COLO829 (cell line): ENCODE measurements at regions not wholly inside any gene's neighbourhood (a gene's known extent, or its start where the extent isn't known, plus 50 kb on each side); places are given as distances from the start of the nearest gene placed in this dataset.

Experiments used
- DNase-seq: peaks from one replicate; pipeline ENCODE4 v3.0.0; 2012; ENCODE audit warnings: low spot score

DNA sequence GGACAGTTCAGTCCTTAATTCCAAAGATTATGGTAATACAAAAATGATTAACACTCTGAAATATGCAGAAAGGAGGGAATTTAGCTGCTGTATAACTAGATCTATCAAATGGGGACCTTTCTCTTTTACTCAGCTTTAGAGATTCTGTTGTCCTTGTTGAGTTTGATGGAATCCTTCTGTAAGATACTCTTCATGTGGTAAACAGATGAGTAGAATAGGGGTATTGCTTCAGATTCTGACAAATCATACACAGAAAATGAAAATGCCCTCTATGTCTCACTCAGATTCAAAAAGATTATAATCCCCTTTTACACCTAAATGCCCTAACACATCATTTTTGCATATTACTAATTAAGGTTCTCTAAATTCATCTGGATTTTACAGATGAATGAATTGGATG, 50.7 kb downstream of the ARHGAP35 start:
- no peak for DNase-seq

- no peak for DNase-seq
These were observed 52.5 kb downstream of the ARHGAP35 start for GRCh38 chr19:46913198-46913851.

- peak; percentile 60 for DNase-seq
These were observed 53.1 kb downstream of the ARHGAP35 start for GRCh38 chr19:46913852-46914430.

GRCh38 chr19:46915386-46915785, 54.6 kb downstream of the ARHGAP35 start:
- DNase-seq, result no peak

- no peak for DNase-seq
These were observed 56.2 kb downstream of the ARHGAP35 start for GRCh38 chr19:46917002-46917401.

DNA sequence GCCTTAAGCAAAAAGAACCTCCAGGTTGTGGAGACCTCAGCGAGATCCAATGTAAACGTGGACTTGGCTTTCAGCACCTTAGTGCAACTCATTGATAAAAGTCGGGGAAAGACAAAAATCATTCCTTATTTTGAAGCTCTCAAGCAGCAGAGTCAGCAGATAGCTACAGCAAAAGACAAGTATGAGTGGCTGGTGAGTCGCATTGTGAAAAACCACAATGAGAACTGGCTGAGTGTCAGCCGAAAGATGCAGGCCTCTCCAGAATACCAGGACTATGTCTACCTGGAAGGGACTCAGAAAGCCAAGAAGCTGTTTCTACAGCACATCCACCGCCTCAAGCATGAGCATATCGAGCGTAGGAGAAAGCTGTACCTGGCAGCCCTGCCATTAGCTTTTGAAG, 58.5 kb downstream of the ARHGAP35 start:
- no peak for DNase-seq

GRCh38 chr19:46920362-46920761, 59.6 kb downstream of the ARHGAP35 start:
- no peak for DNase-seq

DNA sequence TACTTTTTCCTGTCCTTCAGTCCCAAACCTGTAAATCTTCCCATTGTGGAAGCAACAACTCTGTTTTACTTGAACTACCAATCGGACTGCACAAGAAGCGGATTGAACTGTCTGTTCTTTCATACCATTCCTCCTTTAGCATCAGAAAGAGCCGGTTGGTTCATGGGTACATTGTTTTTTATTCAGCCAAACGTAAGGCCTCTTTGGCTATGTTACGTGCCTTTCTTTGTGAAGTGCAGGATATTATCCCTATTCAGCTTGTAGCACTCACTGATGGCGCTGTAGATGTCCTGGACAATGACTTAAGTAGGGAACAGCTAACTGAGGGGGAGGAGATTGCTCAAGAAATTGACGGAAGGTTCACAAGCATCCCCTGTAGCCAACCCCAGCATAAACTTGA, 60.3 kb downstream of the ARHGAP35 start:
- DNase-seq, result no peak

DNA sequence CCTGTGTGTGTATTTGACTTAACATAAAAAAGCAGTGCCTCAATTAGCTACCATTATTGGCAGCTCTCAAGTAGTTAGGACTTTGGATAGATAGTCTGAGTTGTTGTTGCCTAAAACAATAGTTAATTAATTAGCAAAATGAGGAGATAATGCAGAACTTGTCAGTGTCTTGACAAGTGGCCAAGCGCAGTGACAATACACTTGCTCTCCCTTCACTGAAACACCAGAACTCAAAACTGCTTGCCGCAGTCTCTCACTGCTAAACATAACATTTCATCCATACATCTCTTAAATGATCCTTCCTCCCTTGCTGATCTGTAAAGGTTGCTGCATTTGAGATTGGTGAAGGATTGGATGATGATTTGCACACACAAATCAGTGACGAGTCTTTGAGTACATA, 61.7 kb downstream of the ARHGAP35 start:
- DNase-seq, result no peak

- no peak for DNase-seq
These were observed 64.2 kb downstream of the ARHGAP35 start for GRCh38 chr19:46924874-46925547.

DNA sequence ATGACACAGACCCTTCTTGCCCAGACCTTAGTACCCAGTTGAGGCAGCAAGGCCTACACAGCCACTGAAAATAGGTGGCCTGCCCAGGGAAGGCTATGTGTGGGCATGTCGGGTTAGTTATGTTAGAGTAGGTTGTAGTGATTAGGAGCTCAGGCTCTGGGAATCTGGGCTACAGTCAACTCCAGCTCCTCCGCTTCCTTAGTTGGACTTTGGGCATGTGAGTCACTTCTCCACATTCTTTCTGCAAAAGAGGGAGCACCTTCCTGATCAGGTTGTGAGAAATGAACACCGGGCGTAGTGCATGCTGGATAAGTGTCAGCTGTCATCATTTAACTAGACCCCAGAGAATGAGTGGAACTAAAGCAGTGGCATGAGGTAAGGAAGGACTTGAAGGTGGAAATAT, 64.8 kb downstream of the ARHGAP35 start:
- DNase-seq, result no peak

DNA sequence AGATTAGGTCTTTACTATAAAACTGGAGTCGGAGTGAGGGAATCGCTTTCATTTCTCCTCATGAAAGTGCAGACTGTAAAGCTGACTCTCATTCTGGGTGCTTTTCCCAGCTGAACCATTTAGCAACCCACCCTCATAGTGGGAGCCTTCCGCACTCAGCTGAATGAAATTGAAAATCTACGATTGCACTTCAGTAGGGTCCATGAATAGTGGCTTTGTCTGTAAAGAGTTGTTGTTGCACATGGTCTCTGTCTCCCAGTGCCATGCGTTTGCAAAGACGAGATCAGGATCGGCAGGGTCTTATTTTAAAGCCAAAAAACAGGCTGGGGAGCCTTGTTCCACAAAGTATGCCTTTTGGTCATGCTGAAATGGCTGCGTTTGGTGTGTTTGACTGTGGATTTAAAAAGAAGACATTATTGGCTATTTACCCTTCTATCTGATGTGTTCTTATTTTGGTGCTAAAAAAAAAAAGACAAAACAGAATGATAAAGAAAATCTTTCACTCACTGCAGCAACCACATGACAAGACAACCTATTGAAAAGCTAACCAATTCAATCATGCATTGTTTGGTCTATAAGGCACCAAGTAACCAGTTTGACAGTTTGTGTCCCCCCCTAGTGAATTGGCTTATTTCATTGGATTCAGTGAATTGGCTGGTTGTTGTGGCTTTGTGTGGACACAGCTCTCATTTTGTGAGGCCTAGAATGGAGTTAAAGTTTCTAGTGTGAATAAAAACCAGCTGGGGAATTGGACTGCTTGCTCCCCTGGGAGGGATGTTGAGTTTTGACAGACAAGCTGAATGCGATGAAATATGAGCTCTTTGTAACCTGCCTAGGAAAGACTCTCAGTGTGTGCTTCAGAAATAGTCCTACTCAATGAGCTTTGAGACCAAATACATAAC, 65.6 kb downstream of the ARHGAP35 start:
- DNase-seq, result peak; percentile 79

- no peak for DNase-seq
These were observed 66.3 kb downstream of the ARHGAP35 start for GRCh38 chr19:46927106-46927505.

DNA sequence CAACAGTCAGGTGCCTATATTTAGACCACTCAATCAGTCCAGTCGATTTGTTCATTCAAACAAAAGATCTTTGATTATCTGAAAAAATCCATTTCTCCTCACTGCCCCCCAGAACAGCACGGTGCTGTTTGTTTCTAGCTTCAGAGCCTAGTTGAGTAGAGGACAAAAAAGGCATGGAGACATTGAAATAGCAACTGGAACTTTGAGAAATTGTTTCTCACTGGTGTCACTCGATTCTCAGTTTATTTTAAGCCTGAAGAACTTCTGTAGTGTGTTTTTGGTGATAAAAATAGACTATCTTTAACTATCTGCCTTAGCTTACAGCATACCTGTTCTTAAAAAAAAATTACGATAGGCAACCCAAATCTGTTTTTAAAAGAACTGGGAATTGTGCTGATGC, 67.1 kb downstream of the ARHGAP35 start:
- DNase-seq, result no peak

DNA sequence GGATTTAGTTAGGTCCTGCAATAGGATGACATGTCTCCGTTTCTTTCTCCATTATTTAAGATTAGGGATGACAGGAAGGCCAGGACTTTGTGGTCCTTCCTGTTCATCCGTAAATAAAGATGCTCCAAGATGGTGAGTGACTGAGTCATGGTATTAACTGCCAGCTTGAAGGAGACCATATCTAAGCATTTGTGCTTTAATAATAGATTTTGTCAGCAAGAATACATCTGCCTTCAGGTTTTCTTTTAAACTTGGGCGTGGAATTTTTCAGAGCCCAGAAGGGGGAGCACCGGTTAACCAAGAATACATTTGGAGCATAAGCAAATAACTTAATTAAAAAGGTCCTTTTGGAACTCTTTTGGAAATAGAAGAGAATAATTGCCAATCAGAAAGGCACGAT, 68.2 kb downstream of the ARHGAP35 start:
- DNase-seq, result no peak

GRCh38 chr19:46931202-46931601, 70.4 kb downstream of the ARHGAP35 start:
- no peak for DNase-seq

GRCh38 chr19:46932346-46932745, 71.5 kb downstream of the ARHGAP35 start:
- DNase-seq, result no peak

DNA sequence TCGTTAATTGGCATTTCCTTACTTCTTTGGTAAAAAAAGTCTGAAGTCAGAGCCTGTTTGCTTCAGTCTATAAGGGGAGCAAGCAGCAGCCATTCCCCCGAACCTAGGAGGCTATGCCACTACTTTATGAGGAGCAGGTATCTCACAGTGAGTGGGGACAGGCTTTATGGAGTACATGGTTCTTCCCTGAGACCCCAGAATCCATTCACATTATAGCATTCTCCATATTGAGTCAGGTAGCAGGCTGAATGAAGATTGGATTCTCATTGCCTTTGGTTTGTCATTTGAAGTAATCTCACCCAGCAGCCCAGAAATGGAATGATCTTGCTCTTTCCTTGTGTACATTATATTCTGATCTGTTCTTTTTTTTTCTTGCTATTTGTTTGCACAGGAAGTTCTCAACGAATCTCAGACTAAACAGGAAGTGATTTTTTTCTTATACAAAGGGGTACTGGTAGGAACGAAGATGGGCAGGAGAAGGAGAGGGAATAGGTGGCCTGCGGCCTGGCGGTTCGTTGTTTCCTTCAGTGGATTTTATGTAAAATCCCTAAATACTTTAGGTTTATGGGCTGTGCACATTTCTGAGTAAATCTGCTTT, 74.4 kb downstream of the ARHGAP35 start:
- DNase-seq, result no peak

GRCh38 chr19:46943150-46943946, 76.3 kb upstream of the NPAS1 start:
- DNase-seq, result no peak

GRCh38 chr19:46944123-46944748, 75.4 kb upstream of the NPAS1 start:
- DNase-seq, result no peak
